Middle frontal gyrus (tissue), 1 donor: ENCODE measurements at regions not wholly inside any gene's neighbourhood (a gene's known extent, or its start where the extent isn't known, plus 50 kb on each side); places are given as distances from the start of the nearest gene placed in this dataset.

Source experiments
- DNase-seq: peaks from one replicate; pipeline ENCODE4 v3.0.0-alpha.2; 2015; ENCODE audit warnings: low spot score; ENCODE audit errors: extremely low spot score

DNA sequence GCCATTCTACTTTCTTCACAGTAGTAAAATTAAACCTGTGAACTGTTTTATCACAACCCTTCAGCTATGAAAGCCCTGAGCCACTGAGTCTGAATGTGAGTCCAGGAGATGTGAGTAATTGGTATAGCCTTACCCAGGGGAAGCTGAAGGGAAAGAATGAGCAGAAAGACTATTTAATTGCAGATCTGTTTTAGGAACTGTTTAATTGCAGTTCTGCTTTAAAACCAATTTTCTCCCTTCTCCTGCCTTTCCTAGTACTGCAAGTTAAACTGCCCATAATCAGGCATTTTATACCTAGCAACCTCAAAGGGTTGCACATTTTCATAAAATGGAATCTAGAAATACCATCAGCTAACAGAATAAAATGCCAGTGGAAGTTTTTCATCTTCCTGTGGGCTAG is 476.7 kb downstream of the OCA2 start:
- no peak for DNase-seq

DNA sequence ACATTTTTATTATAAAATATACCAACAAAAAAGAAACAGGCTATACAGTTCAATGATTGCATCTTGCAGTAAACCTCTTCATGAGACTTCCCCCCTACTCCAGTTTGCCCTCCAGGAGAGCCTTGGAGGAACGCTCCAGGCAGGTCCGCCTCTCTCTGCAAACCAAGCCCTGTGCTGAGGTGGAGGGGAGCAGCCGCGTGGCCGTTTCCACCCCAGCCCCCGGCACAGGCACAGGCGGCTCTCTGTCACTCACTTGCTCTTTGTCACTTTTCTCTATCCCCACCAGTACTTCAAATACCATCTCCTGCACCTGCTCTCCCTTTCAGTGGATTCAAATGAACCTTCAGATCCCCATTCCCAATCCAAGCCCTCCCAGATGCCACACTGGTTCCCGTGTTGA is 479.9 kb downstream of the OCA2 start:
- DNase-seq = no peak

DNA sequence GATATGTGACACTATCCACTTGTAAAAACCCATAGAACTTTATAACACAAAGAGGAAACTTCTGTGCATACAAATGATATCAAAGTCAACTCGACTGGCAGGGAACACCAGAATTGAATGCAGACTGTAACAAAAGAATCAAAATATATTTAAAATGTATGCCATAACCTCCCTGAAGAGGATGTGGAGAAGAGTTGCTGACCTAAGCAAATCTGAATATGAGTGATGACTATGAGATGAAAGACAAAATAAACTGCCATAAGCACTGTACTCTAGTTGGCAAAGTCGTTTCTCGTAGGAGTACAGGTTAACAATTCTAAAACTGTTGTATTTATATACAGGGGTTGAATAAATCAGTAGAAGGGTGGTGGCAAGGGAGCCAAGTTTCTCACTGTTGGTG is 482.1 kb downstream of the OCA2 start:
- DNase-seq = no peak

DNA sequence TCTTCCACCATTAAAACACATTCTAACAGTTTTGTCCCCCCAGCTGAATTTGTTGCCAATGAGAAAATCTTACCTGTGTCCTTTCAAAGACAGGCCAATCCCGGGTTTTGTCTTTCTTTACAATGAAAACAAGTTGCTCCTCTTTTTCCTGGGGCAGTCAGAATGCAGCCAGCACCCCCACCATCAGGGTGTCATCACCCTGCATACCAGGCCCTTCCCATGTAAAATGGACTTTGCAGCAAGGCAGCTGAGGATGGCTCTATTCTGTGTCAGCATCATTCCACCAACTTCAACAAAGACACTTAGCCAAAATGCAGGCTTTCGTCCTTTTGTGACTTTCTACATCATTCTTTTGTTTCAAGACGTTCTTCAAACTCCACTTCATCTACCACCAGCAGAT is 490.9 kb downstream of the OCA2 start:
- no peak for DNase-seq

DNA sequence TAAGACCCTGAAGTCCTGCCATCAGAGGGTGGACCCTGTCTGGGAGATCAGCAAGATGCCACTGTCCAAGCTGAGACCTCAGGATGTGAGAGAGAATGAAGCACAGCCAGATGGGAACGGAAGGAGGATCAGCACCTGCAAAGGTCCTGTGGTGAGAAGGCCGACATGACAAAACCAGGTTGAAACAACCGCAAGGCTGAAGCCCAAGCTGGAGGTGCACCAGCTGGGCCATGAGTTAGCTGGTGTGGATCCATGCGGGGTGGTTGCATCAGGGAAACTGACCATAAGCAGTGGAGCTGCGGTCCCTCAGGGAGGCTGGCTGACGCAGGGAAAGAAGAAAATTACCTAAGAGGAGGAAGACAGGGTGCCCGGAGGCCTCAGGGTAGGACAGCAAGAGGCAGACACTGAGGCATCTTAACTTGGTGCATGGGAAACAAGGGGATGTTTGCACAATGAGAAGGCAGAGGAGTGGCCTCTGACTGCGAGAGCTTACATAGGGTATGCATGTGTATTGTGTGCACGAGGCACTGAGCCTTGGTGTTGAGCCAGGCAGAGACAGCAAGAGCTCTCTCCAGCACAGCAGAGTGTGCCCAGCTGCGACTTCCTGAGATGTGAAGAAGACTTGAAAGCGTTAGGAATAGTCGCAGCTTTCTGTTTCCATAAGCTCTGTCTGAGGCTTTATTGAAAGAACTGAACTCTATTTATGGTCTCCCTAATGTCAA is 497.7 kb downstream of the OCA2 start:
- DNase-seq = peak; percentile 38

DNA sequence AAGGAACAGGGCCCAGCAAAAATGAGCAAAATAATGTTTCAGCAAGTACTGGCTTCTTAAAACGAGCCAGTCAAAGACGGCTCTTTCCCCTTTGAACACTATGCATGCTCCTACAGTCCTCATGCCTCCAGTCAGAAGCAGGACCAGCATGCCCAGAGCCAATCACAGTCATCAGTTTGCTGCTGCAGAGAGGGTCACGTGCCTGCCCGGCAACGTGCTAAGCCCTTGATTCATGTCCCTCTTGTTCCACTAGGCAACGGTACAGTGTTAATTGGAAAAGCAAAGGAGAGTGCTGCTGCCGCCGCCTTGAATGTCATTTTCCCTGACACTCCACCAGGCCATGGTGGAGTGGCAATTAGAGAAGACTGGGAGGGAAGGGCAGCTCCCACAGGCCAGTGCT is 500.1 kb downstream of the OCA2 start:
- DNase-seq = no peak

DNA sequence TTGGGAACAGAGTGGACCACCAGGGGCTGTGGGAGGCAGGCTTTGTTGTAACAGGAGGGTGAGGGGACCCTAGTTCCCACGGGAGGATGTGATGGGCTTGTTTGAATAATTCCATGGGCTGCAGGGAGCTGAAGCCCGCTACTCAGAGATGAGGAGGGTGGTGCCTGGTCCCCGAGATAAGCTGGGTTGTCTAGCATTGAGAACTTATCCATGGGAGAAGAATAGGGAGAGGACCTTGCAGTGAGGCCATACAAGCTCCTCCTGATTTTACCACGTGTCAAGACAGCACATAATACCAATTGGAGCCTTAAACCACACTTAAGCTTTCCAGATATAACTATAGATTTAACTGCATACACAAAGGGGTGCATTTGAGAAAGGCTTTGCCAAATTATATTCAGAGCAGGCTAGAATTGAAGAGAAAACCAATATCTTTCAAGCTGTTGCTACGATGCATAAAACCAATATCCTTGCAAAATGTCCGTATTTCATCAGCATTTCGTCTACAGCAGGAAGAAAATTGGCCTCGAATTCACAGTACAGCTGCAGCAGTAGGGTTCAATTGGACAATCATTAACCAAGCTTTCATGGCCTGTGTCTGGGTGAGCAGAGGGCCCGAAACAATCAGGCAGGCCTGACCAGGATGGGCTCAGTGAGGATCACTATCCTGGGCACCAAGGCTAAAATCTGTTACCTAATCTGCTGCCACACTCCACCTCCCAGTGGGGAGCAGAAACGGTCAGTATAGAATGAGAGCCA is 500.7 kb downstream of the OCA2 start:
- DNase-seq = no peak

DNA sequence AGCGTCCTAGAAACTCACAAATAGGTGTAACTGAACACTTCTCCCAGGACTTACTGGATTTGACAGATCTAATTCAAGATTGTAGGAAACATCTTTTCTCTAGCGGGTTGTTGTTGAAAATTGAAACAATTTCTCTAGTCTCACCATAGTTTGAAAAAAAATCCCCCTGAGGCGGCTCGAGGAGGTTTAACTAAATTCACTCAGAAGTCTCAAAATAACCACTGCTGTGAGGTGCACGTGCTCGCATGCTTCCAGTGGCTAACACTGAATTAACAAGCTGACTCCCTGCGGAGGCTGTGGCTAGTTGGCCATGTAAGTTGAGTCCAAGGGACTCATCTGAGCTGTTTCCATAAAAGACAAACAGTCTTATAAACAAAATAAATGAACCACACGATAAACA is 503.9 kb downstream of the OCA2 start:
- no peak for DNase-seq

DNA sequence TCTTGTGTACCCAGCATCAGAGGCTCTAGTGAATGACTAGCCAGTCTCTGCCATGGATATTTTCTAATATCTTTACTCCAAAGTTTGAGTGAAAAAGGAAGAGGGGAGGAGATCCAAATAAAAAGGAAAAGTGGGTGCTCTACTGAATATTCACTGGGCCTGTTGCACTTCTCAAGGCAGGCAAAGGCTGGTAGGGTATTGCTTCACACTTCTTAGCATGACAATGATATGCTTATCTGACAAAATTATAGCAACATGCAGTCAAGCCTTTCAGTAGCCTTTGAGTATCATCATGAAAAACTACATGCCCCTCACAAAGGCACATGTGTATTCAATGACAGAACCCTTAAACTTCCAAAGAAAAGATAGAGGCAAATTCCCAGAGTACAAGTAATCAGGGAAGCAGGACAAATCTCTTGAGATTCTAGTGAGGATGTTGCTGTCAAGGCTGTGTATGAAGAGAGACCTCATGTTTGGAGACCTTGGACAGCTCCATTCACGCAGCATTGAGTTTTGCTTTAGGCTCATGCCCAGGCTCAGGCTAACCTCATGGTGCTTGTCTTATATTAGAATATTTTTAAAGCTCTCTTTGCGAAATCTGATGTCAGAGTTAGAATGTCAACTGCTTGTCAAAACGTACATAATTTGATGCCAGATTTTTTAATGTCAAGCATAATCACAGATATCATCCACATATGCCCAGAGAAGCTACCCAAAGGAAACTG is 506.9 kb downstream of the OCA2 start:
- DNase-seq = no peak
